OCI-LY3 (cell line): ENCODE measurements at regions not wholly inside any gene's neighbourhood (a gene's known extent, or its start where the extent isn't known, plus 50 kb on each side); places are given as distances from the start of the nearest gene placed in this dataset.

Experiments used
- CTCF ChIP-seq: fragments of 200-600, 300-600 bp; sonication (generic); IDR thresholded peaks from 2 replicates; pipeline ENCODE4 v1.5.1; 2014; ENCODE audit warnings: antibody characterized with exemption, low read length, low read depth
- EZH2phosphoT487 ChIP-seq: fragments of 200-600 bp; shearing (Covaris generic); IDR thresholded peaks from 2 replicates; pipeline ENCODE4 v1.6.1; 2018; ENCODE audit warnings: antibody characterized with exemption, mixed run types, low read depth

- TF ChIP-seq CTCF (no peak), EZH2phosphoT487 (no peak)
Measured at GRCh38 chr4:178812866-178813265, 1370.6 kb upstream of the AGA start.
